ENCODE measurements at regions not wholly inside any gene's neighbourhood (a gene's known extent, or its start where the extent isn't known, plus 50 kb on each side); places are given as distances from the start of the nearest gene placed in this dataset.

GRCh38 chr12:29883941-29884554 lies 100.3 kb upstream of the TMTC1 start:
- Histone ChIP-seq H3K36me3 (ENCODE audit: insufficient read depth, low read length) (no peaks in the 10 kb centered on the region), H3K27ac (ENCODE audit: low read depth, low read length) (no peak overlapping the region), H3K79me2 (ENCODE audit: insufficient read depth, low read length) (no peaks in the 10 kb centered on the region), H3K4me1 (ENCODE audit: insufficient read depth, low read length) (no peaks in the 10 kb centered on the region), H3K9me3 (ENCODE audit: insufficient read depth, low read depth, low read length) (no peaks in the 10 kb centered on the region), H3K4me3 (ENCODE audit: insufficient read depth, low read depth, low read length) (no peak overlapping the region), H3K27me3 (ENCODE audit: insufficient read depth, low read length) (no peaks in the 10 kb centered on the region), H4K20me1 (ENCODE audit: insufficient read depth, low read length) (no peaks in the 10 kb centered on the region), H3K4me2 (ENCODE audit: low read length) (no peak overlapping the region), H3K9ac (ENCODE audit: low read length) (no peak overlapping the region), H2AFZ (ENCODE audit: low read depth, low read length) (no peak overlapping the region)
- H3K4me3 Mint-ChIP-seq (ENCODE audit: unreplicated experiment): no peak overlapping the region
- H3K9me3 Mint-ChIP-seq (ENCODE audit: unreplicated experiment): peaks cover 6% of the 10 kb centered on the region
- no peaks in the 10 kb centered on the region for H3K27me3 Mint-ChIP-seq (ENCODE audit: low read depth, unreplicated experiment)
- no peaks in the 10 kb centered on the region for H3K4me1 Mint-ChIP-seq (ENCODE audit: low read depth, unreplicated experiment)
- no peak overlapping the region for H3K27ac Mint-ChIP-seq (ENCODE audit: unreplicated experiment)
- no peak for DNase-seq (ENCODE audit: low read depth)
- no peak for FAIRE-seq
- no peaks in the 10 kb centered on the region for H3K36me3 Mint-ChIP-seq (ENCODE audit: low read depth, unreplicated experiment)
- TF ChIP-seq CTCF (IDR thresholded peaks at IDR 0.05; ENCODE audit: insufficient read depth, low read depth, low read length) (no peak), EZH2 (IDR thresholded peaks at IDR 0.05; ENCODE audit: insufficient read depth, low read length) (no peak)

DNA sequence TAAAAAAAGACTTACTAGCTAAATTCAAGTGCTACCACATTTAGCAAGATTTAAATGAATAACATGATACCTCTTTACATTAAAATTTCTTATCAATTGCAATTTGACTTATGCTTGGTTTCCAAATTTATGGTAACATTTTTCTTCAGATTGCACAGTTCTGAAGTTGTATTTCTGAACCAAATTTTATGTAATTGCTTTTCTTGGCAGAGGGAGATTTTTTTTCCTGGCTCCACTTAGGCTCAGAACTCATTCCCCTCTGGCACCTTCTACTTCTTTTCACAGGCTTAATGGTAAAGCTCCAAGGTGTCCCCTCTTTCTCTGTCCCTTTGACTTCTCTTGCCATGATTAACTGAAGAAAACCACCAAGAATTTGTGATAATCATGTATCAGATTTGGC lies 99.8 kb upstream of the TMTC1 start:
- Mint-ChIP-seq H3K4me3 (ENCODE audit: unreplicated experiment) (no peak overlapping the region), H3K9me3 (ENCODE audit: unreplicated experiment) (peaks cover 6% of the 10 kb centered on the region), H3K36me3 (ENCODE audit: low read depth, unreplicated experiment) (no peaks in the 10 kb centered on the region), H3K4me1 (ENCODE audit: low read depth, unreplicated experiment) (no peaks in the 10 kb centered on the region), H3K27ac (ENCODE audit: unreplicated experiment) (no peak overlapping the region), H3K27me3 (ENCODE audit: low read depth, unreplicated experiment) (no peaks in the 10 kb centered on the region)
- Histone ChIP-seq H3K9ac (ENCODE audit: low read length) (no peak overlapping the region), H3K27ac (ENCODE audit: low read depth, low read length) (no peak overlapping the region), H2AFZ (ENCODE audit: low read depth, low read length) (no peak overlapping the region), H4K20me1 (ENCODE audit: insufficient read depth, low read length) (no peaks in the 10 kb centered on the region), H3K4me2 (ENCODE audit: low read length) (no peak overlapping the region), H3K4me1 (ENCODE audit: insufficient read depth, low read length) (no peaks in the 10 kb centered on the region), H3K9me3 (ENCODE audit: insufficient read depth, low read depth, low read length) (no peaks in the 10 kb centered on the region), H3K4me3 (ENCODE audit: insufficient read depth, low read depth, low read length) (no peak overlapping the region), H3K79me2 (ENCODE audit: insufficient read depth, low read length) (no peaks in the 10 kb centered on the region), H3K36me3 (ENCODE audit: insufficient read depth, low read length) (no peaks in the 10 kb centered on the region), H3K27me3 (ENCODE audit: insufficient read depth, low read length) (no peaks in the 10 kb centered on the region)
- DNase-seq (ENCODE audit: low read depth) (no peak), FAIRE-seq (no peak)
- TF ChIP-seq CTCF (IDR thresholded peaks at IDR 0.05; ENCODE audit: insufficient read depth, low read depth, low read length) (no peak), EZH2 (IDR thresholded peaks at IDR 0.05; ENCODE audit: insufficient read depth, low read length) (no peak)

GRCh38 chr12:29882846-29883245 lies 99.1 kb upstream of the TMTC1 start:
- H3K9me3 Mint-ChIP-seq (ENCODE audit: unreplicated experiment): peaks cover 6% of the 10 kb centered on the region
- H3K79me2 ChIP-seq (ENCODE audit: insufficient read depth, low read length): no peaks in the 10 kb centered on the region

More at GRCh38 chr12:29882846-29883245, 99.1 kb upstream of the TMTC1 start:
- H3K27me3 ChIP-seq (ENCODE audit: insufficient read depth, low read length): no peaks in the 10 kb centered on the region
- no peaks in the 10 kb centered on the region for H3K4me1 ChIP-seq (ENCODE audit: insufficient read depth, low read length)
- H3K9me3 ChIP-seq (ENCODE audit: insufficient read depth, low read depth, low read length): no peaks in the 10 kb centered on the region
- Mint-ChIP-seq H3K4me1 (ENCODE audit: low read depth, unreplicated experiment) (no peaks in the 10 kb centered on the region), H3K36me3 (ENCODE audit: low read depth, unreplicated experiment) (no peaks in the 10 kb centered on the region), H3K27ac (ENCODE audit: unreplicated experiment) (no peak overlapping the region), H3K4me3 (ENCODE audit: unreplicated experiment) (no peak overlapping the region), H3K27me3 (ENCODE audit: low read depth, unreplicated experiment) (no peaks in the 10 kb centered on the region)
- DNase-seq (ENCODE audit: low read depth) (no peak), FAIRE-seq (no peak)
- no peak overlapping the region for H3K4me2 ChIP-seq (ENCODE audit: low read length)
- H4K20me1 ChIP-seq (ENCODE audit: insufficient read depth, low read length): no peaks in the 10 kb centered on the region
- H3K27ac ChIP-seq (ENCODE audit: low read depth, low read length): no peak overlapping the region
- H3K9ac ChIP-seq (ENCODE audit: low read length): no peak overlapping the region
- no peak overlapping the region for H2AFZ ChIP-seq (ENCODE audit: low read depth, low read length)
- TF ChIP-seq CTCF (IDR thresholded peaks at IDR 0.05; ENCODE audit: insufficient read depth, low read depth, low read length) (no peak), EZH2 (IDR thresholded peaks at IDR 0.05; ENCODE audit: insufficient read depth, low read length) (no peak)
- H3K4me3 ChIP-seq (ENCODE audit: insufficient read depth, low read depth, low read length): no peak overlapping the region
- H3K36me3 ChIP-seq (ENCODE audit: insufficient read depth, low read length): no peaks in the 10 kb centered on the region
